ENCODE measurements at regions not wholly inside any gene's neighbourhood (a gene's known extent, or its start where the extent isn't known, plus 50 kb on each side); places are given as distances from the start of the nearest gene placed in this dataset.

DNA sequence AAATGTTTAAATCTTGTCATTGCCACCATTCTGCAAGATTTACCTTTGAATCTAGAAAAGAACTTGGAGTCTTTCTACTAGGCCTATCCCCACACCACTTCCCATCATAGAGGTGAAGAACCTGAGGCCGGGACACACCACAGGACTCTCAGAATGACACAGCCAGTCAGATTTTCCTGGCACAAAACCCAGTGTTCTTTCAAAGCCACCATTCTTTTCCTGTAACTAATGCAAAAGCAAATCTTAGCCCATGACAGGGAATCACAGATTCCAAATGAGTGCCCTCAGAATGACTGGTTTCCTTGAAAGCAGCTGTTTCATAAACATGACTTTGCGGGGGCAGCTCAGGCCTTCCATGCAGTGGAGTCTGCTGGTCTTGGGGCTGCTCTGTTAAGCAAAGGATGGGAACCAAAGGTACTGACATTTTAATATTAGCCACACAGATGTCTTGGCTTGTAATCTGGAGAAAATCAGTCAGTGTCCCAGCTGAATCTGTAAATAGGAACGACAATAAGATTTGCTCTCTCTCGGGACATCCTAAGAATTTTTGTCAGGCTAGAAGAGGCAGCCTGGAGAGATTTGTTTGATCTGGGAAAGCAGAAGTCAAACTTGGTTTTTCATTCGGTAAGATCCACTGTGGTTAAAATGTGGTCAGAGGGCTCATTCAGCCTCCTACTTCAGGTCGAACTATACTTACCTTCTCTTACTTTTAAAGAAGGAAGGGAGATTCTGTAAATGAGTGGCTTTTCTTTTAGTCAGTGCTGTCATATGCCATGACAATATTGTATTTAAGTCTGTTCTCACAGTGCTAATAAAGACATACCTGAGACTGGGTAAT, 115.1 kb downstream of the PALM2AKAP2 start:
- no peak for TF ChIP-seq ZNF274 (IDR thresholded peaks at IDR 0.05; ENCODE audit: low read depth, low read length)
- no peak overlapping the region; the same call in 1 of the 2 replicates for H3K4me3 ChIP-seq (ENCODE audit: low read length)

DNA sequence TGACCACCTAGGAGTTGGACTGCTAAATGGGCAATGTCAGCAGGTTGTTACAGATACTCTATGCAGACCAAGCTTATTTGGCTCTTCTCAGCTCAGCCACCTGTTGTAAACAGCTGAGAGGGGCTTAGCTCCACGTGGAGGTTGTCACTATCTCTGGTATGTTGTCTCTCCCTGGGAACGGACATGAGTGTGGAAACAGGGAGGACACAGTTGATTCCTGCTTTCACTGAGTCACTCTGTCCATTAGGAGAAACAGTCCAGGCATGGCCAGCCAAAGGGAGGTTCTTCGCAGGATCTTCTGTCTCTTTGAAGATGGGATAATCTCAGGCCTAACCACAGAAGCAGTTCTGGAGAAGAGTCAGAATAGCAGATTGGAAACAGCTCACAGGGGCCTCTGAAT, 121.2 kb downstream of the PALM2AKAP2 start:
- H3K4me3 ChIP-seq (ENCODE audit: low read length) = no peak overlapping the region
- TF ChIP-seq ZNF274 (IDR thresholded peaks at IDR 0.05; ENCODE audit: low read depth, low read length) = no peak

DNA sequence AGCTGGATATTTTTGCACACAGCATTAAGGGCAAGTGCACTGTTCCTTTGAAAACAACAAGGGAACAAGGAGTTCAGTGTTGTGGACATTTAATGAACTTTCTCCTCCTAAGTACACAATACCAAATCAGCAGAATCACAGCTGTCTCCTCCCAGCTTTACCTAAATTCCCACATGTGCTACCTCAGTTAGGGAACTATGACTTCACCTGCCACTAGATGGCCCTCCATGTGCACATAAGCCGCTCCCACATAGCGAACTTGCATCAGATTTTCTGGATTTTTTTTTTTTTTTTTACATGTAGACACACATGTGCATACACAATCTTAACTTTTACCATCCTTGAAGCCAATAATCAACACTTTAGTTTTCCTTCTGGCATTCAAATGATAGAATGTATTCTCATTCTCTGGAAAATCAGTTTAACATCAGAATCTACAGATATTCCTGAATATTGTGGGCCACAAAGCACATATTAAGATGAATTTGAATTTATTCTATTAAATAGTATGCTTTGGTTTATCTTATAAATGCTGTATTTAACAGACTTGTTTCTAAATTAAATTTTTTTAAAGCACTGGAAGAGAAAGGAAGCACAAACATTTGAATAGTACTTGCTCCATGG, 123.6 kb downstream of the PALM2AKAP2 start:
- H3K4me3 ChIP-seq (ENCODE audit: low read length) = no peak overlapping the region
- TF ChIP-seq ZNF274 (IDR thresholded peaks at IDR 0.05; ENCODE audit: low read depth, low read length) = no peak

- TF ChIP-seq ZNF274 (IDR thresholded peaks at IDR 0.05; ENCODE audit: low read depth, low read length) = no peak
- H3K4me3 ChIP-seq (ENCODE audit: low read length) = no peak overlapping the region
These were observed 124.7 kb downstream of the PALM2AKAP2 start for GRCh38 chr9:109904666-109905065.

- no peak overlapping the region for H3K4me3 ChIP-seq (ENCODE audit: low read length)
- TF ChIP-seq ZNF274 (IDR thresholded peaks at IDR 0.05; ENCODE audit: low read depth, low read length) = no peak
These were observed 125.5 kb downstream of the PALM2AKAP2 start for GRCh38 chr9:109905472-109905871.

GRCh38 chr9:109906766-109907382, 126.9 kb downstream of the PALM2AKAP2 start:
- no peak overlapping the region for H3K4me3 ChIP-seq (ENCODE audit: low read length)
- no peak for TF ChIP-seq ZNF274 (IDR thresholded peaks at IDR 0.05; ENCODE audit: low read depth, low read length)

DNA sequence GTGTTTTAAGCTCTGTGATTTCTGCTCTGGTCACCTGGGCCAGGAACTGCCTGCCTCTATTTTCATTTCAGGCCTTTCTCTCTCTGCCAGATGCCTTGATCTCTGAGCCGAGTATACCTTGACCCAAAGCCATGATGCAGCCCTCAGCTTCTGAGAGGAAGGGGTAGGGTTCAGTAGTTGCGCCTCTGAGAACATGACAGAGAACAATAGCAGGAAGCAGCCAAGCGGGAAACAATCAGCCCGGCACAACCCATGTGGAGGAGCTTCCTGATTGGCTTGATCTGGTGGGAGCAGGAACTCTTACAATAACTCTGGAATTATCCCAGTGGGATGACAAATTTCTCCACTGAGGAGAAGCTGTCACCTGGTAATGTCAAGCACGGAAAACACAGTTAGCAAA, 127.4 kb downstream of the PALM2AKAP2 start:
- no peak for TF ChIP-seq ZNF274 (IDR thresholded peaks at IDR 0.05; ENCODE audit: low read depth, low read length)
- H3K4me3 ChIP-seq (ENCODE audit: low read length) = no peak overlapping the region

GRCh38 chr9:109907810-109908458, 127.9 kb downstream of the PALM2AKAP2 start:
- no peak overlapping the region for H3K4me3 ChIP-seq (ENCODE audit: low read length)
- no peak for TF ChIP-seq ZNF274 (IDR thresholded peaks at IDR 0.05; ENCODE audit: low read depth, low read length)

- H3K4me3 ChIP-seq (ENCODE audit: low read length) = no peak overlapping the region
- TF ChIP-seq ZNF274 (IDR thresholded peaks at IDR 0.05; ENCODE audit: low read depth, low read length) = no peak
These were observed 128.7 kb downstream of the PALM2AKAP2 start for GRCh38 chr9:109908459-109909390.

DNA sequence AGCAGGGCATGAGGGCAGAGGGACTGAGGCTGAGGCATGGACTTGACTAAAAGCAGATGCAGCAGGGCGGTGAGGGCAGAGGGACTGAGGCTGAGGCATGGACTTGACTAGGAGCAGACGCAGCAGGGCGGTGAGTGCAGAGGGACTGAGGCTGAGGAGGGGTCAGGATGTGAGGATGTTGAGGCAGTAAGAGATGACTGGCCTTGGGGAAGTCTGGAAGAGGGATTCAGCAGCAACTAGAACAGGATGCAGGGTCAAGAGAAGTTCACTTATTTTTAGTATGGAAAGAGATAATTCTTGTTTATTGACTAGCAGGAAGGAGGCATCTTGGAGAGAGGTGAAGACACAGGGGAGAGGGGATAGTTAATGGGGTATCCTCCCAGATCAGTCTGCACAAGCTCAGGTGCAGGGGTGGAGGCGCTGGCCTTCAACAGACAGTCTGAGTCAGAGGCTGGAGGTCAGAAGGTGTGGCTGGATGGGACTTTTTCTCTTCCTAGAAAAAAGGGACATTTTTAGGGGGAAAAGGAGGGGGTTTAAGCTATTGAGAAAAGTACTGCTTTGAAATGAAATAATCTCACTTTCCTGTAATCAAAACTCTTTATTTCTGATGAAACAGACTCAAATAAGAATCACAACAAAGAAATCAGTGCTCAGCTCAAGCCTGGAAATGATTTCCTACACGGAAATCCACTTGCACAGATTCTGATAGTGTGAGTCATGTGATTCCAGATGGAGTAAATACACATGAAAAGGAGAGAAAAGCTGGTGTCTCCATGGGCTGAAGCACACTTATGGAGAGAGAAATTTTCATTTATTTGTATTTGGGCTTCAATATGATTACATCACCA, 130.9 kb downstream of the PALM2AKAP2 start:
- no peak overlapping the region for H3K4me3 ChIP-seq (ENCODE audit: low read length)
- no peak for TF ChIP-seq ZNF274 (IDR thresholded peaks at IDR 0.05; ENCODE audit: low read depth, low read length)

- no peak for TF ChIP-seq ZNF274 (IDR thresholded peaks at IDR 0.05; ENCODE audit: low read depth, low read length)
These were observed 132.1 kb downstream of the PALM2AKAP2 start for GRCh38 chr9:109912082-109912582.

DNA sequence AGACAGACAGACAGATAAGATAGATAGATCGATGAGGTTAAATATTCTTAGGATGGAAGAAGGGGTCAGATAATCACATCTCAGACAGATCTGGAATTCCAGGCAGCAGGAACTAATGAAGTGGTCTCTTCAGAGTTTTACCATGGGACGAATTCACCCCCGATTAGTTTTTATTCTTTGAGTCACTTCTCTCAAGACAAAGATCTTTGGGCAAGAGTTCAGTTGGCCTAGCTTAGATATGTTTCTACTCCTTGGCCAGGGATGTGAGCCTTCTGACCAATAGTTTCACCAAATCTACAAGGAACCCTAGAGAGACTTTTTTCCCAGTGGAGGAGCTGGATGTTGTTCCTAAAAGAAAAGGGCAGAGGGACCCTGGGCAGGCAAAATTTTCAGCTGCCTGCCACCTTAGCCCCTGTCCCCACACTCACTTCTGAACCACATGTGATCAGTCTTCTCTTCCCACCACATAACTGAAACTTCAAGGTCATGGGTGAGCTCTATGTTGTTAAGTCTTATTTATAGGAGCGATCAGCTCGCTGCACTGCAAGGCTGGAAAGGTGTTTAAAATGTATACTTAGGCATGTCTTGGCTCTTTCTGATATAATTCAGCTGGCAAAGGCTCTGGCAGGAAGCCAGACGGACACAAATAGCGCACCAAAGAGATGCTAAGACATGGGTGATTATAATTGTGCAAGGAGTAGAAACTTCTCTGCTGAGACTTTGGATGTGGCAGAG, 132.9 kb downstream of the PALM2AKAP2 start:
- TF ChIP-seq ZNF274 (IDR thresholded peaks at IDR 0.05; ENCODE audit: low read depth, low read length) = no peak
- H3K4me3 ChIP-seq (ENCODE audit: low read length) = no peak overlapping the region; the same call in 1 of the 2 replicates

More at GRCh38 chr9:109912082-109912582, 132.1 kb downstream of the PALM2AKAP2 start:
- no peak overlapping the region for H3K4me3 ChIP-seq (ENCODE audit: low read length)

Data from GM08714 (cell line).